Smooth muscle cell (in vitro differentiated cells): ENCODE measurements at regions not wholly inside any gene's neighbourhood (a gene's known extent, or its start where the extent isn't known, plus 50 kb on each side); places are given as distances from the start of the nearest gene placed in this dataset.

Experiments used
- DNase-seq: peaks from one replicate; lab custom pipeline; 2025; ENCODE audit not compliant: unreplicated experiment; lab: John Stamatoyannopoulos, UW
- H2AFZ ChIP-seq: fragments of 200-600 bp; sonication (generic); 2 replicates; pipeline ENCODE4 v1.6.0; 2016; ENCODE audit warnings: antibody characterized with exemption, low read depth, mild to moderate bottlenecking
- H3F3A ChIP-seq: fragments of 200-600 bp; sonication (generic); 2 replicates; pipeline ENCODE4 v1.6.0; 2017; ENCODE audit warnings: antibody characterized with exemption, low read depth
- H3K27ac ChIP-seq: fragments of 200-600 bp; sonication (generic); 2 replicates; pipeline ENCODE4 v1.5.1; 2016; ENCODE audit warnings: low read depth, mild to moderate bottlenecking
- H3K27me3 ChIP-seq: fragments of 200-600 bp; sonication (generic); 2 replicates; pipeline ENCODE4 v1.6.1; 2016; ENCODE audit warnings: low read depth, mild to moderate bottlenecking
- H3K36me3 ChIP-seq: fragments of 200-600 bp; sonication (generic); 2 replicates; pipeline ENCODE4 v1.5.1; 2016; ENCODE audit warnings: low read depth
- H3K4me1 ChIP-seq: fragments of 200-600 bp; sonication (generic); 2 replicates; pipeline ENCODE4 v1.5.1; 2016; ENCODE audit warnings: low read depth
- H3K4me2 ChIP-seq: fragments of 200-600 bp; sonication (generic); 2 replicates; pipeline ENCODE4 v1.6.0; 2016; ENCODE audit warnings: mild to moderate bottlenecking
- H3K4me3 ChIP-seq: fragments of 200-600 bp; sonication (generic); 2 replicates; pipeline ENCODE4 v1.5.1; 2016; ENCODE audit warnings: mild to moderate bottlenecking
- H3K79me2 ChIP-seq: fragments of 200-600 bp; sonication (generic); 2 replicates; pipeline ENCODE4 v1.6.0; 2016; ENCODE audit warnings: low read depth, mild to moderate bottlenecking
- H3K9ac ChIP-seq: fragments of 200-600 bp; sonication (generic); 2 replicates; pipeline ENCODE4 v1.6.0; 2016; ENCODE audit warnings: low read depth
- H3K9me3 ChIP-seq: fragments of 200-600 bp; sonication (generic); replicated peaks from 2 replicates; pipeline ENCODE4 v1.5.1; 2016; ENCODE audit warnings: low read depth
- H4K20me1 ChIP-seq: fragments of 200-600 bp; sonication (generic); 2 replicates; pipeline ENCODE4 v1.6.0; 2016; ENCODE audit warnings: low read depth
- CTCF ChIP-seq: fragments of 200-600 bp; sonication (generic); IDR thresholded peaks from 2 replicates; pipeline ENCODE4 v1.5.1; 2017; ENCODE audit warnings: borderline replicate concordance, mild to moderate bottlenecking, antibody characterized with exemption; ENCODE audit not compliant: insufficient read depth, poor library complexity, severe bottlenecking
- WGBS: methylation state at CpG from one replicate; pipeline ENCODE4 v1.1.7; 2016; ENCODE audit warnings: low lambda C conversion rate; 5-methylcytosine and 5-hydroxymethylcytosine counted together

- WGBS, result 95% methylated on average over 9 of the region's 9 CpGs
- H3K27me3 ChIP-seq, result no peaks in the 10 kb centered on the region
- H3K27ac ChIP-seq, result no peak overlapping the region
- no peaks in the 10 kb centered on the region for H3K9me3 ChIP-seq
- H3K79me2 ChIP-seq, result no peaks in the 10 kb centered on the region
- DNase-seq, result no peak
- no peaks in the 10 kb centered on the region for H4K20me1 ChIP-seq
- H3K9ac ChIP-seq, result no peak overlapping the region
- H3K36me3 ChIP-seq, result no peaks in the 10 kb centered on the region
- no peak overlapping the region for H3K4me3 ChIP-seq
- no peak overlapping the region for H2AFZ ChIP-seq
- H3F3A ChIP-seq, result no peaks in the 10 kb centered on the region
- H3K4me1 ChIP-seq, result no peaks in the 10 kb centered on the region
- no peak for TF ChIP-seq CTCF
- H3K4me2 ChIP-seq, result no peak overlapping the region
These were observed 198.4 kb upstream of the PMEPA1 start for GRCh38 chr20:57908226-57908625.

- no peaks in the 10 kb centered on the region for H3F3A ChIP-seq
- no peak overlapping the region for H3K27ac ChIP-seq
- no peaks in the 10 kb centered on the region for H3K79me2 ChIP-seq
- 81% methylated on average over 20 of the region's 20 CpGs for WGBS
- no peak for TF ChIP-seq CTCF
- no peak overlapping the region for H3K4me3 ChIP-seq
- H4K20me1 ChIP-seq, result no peaks in the 10 kb centered on the region
- no peak overlapping the region for H2AFZ ChIP-seq
- no peak for DNase-seq
- H3K9ac ChIP-seq, result no peak overlapping the region
- H3K9me3 ChIP-seq, result no peaks in the 10 kb centered on the region
- no peaks in the 10 kb centered on the region for H3K36me3 ChIP-seq
- no peaks in the 10 kb centered on the region for H3K27me3 ChIP-seq
- peaks cover under 1% of the 10 kb centered on the region for H3K4me1 ChIP-seq
- H3K4me2 ChIP-seq, result no peak overlapping the region
These were observed 197.6 kb upstream of the PMEPA1 start for GRCh38 chr20:57907131-57908000.

GRCh38 chr20:57905448-57905847, 195.6 kb upstream of the PMEPA1 start:
- no peak for TF ChIP-seq CTCF
- Histone ChIP-seq H2AFZ (no peak overlapping the region), H3K9me3 (no peaks in the 10 kb centered on the region), H3K4me3 (no peak overlapping the region), H3K9ac (no peak overlapping the region), H3K27ac (no peak overlapping the region), H3K27me3 (no peaks in the 10 kb centered on the region), H3K4me2 (no peak overlapping the region), H3K79me2 (no peaks in the 10 kb centered on the region), H4K20me1 (no peaks in the 10 kb centered on the region), H3F3A (no peaks in the 10 kb centered on the region), H3K36me3 (no peaks in the 10 kb centered on the region), H3K4me1 (peaks cover 4% of the 10 kb centered on the region)
- WGBS, result 92% methylated on average over 5 of the region's 5 CpGs
- DNase-seq, result no peak
